MCF 10A (cell line): ENCODE measurements at regions not wholly inside any gene's neighbourhood (a gene's known extent, or its start where the extent isn't known, plus 50 kb on each side); places are given as distances from the start of the nearest gene placed in this dataset.

Source experiments
- BruUV-seq: library from RNA; stranded (reverse); fragments of 400-500 nt; replicated peaks from 2 replicates; lab custom pipeline; 2021; lab: Mats Ljungman, UMichigan
- CTCF ChIA-PET: fragments of 300-600 bp; sonication (Branson Sonifier 250); formaldehyde crosslinking; extraction: SDS; loops from one replicate; lab custom pipeline; 2021; ENCODE audit warnings: antibody characterized with exemption, inconsistent platforms; lab: Yijun Ruan, JAX
- POLR2A ChIA-PET: fragments of 300-600, 350-650 bp; sonication (Branson Sonifier 250); formaldehyde crosslinking; extraction: SDS; loops from one replicate; lab custom pipeline; 2020; ENCODE audit warnings: antibody characterized with exemption, inconsistent platforms; lab: Yijun Ruan, JAX
- DNase-seq: peaks from one replicate; pipeline ENCODE4 v3.0.0-alpha.2; 2018; ENCODE audit not compliant: unreplicated experiment
- H3K27ac Mint-ChIP-seq: one replicate; pipeline ENCODE4 v1.8.0; 2022; ENCODE audit warnings: mild to moderate bottlenecking, low read depth, mixed read lengths; ENCODE audit not compliant: unreplicated experiment
- H3K27me3 Mint-ChIP-seq: one replicate; pipeline ENCODE4 v1.8.0; 2022; ENCODE audit warnings: mixed read lengths; ENCODE audit not compliant: insufficient read depth, unreplicated experiment
- H3K36me3 Mint-ChIP-seq: one replicate; pipeline ENCODE4 v1.8.0; 2022; ENCODE audit warnings: mild to moderate bottlenecking, moderate library complexity, mixed read lengths; ENCODE audit not compliant: insufficient read depth, unreplicated experiment
- H3K4me1 Mint-ChIP-seq: one replicate; pipeline ENCODE4 v1.8.0; 2022; ENCODE audit warnings: mixed read lengths; ENCODE audit not compliant: insufficient read depth, unreplicated experiment
- H3K4me3 Mint-ChIP-seq: one replicate; pipeline ENCODE4 v1.8.0; 2022; ENCODE audit warnings: mild to moderate bottlenecking, moderate library complexity, mixed read lengths; ENCODE audit not compliant: unreplicated experiment
- H3K9me3 Mint-ChIP-seq: one replicate; pipeline ENCODE4 v1.8.0; 2022; ENCODE audit warnings: mixed read lengths; ENCODE audit not compliant: unreplicated experiment
- intact Hi-C: fragments of 100-400 bp; cut with micrococcal nuclease; formaldehyde crosslinking; loops from 2 replicates; pipeline ENCODE4 v1.14.1; 2022
- TF ChIP-seq, protein P1 (sequence below): fragments of 200-600 bp; IDR thresholded peaks from one replicate; pipeline ENCODE4 v1.8.0; 2022; ENCODE audit warnings: antibody characterized with exemption, mild to moderate bottlenecking; ENCODE audit not compliant: unreplicated experiment

DNA sequence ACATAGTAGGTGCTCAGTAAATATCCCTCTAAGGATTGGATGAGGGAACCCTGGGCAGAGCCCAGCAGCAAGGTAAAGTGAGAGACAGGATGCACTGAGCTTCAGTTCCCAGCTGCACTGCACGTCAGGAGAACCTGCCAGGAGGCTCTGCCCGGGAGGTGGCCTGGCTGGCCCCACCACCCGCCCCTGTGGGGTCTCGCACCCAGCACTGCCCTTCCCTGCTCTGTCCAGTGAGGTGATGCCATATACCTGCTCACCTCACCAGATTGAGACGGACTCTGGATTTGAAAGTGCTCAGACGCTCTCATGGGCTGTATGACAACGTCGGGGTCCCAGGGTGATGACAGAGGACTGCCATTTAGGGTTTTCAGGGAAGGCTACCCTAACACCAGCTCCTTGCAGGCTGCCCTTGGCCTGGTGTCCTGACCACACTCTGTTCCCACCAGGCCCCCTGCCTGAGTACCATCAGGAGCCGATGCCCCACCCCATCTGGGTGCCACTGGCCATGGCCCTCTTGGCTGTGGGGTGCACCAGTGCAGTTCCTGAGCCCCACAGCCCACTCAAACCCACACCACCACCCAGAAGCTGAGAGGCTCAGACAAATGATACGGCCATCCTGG lies 61.7 kb upstream of the FGF3 start:
- no peak for DNase-seq
- ChIA-PET POLR2A (no interaction called here), CTCF (interaction anchor here (0.5 to 0.6 kb wide), 2 partner anchors 40 to 1676 kb away, joined by 4 read pairs; no protein-coding TSS in a partner anchor)
- Mint-ChIP-seq H3K36me3 (peaks cover 6% of the 10 kb centered on the region), H3K4me1 (no peaks in the 10 kb centered on the region), H3K4me3 (no peak overlapping the region), H3K27ac (no peak overlapping the region), H3K9me3 (no peaks in the 10 kb centered on the region), H3K27me3 (peaks cover 11% of the 10 kb centered on the region)
- TF ChIP-seq, protein P1, sequence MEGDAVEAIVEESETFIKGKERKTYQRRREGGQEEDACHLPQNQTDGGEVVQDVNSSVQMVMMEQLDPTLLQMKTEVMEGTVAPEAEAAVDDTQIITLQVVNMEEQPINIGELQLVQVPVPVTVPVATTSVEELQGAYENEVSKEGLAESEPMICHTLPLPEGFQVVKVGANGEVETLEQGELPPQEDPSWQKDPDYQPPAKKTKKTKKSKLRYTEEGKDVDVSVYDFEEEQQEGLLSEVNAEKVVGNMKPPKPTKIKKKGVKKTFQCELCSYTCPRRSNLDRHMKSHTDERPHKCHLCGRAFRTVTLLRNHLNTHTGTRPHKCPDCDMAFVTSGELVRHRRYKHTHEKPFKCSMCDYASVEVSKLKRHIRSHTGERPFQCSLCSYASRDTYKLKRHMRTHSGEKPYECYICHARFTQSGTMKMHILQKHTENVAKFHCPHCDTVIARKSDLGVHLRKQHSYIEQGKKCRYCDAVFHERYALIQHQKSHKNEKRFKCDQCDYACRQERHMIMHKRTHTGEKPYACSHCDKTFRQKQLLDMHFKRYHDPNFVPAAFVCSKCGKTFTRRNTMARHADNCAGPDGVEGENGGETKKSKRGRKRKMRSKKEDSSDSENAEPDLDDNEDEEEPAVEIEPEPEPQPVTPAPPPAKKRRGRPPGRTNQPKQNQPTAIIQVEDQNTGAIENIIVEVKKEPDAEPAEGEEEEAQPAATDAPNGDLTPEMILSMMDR, result no peak
- intact Hi-C loops, result no loop called here
- no TSS peak for BruUV-seq

DNA sequence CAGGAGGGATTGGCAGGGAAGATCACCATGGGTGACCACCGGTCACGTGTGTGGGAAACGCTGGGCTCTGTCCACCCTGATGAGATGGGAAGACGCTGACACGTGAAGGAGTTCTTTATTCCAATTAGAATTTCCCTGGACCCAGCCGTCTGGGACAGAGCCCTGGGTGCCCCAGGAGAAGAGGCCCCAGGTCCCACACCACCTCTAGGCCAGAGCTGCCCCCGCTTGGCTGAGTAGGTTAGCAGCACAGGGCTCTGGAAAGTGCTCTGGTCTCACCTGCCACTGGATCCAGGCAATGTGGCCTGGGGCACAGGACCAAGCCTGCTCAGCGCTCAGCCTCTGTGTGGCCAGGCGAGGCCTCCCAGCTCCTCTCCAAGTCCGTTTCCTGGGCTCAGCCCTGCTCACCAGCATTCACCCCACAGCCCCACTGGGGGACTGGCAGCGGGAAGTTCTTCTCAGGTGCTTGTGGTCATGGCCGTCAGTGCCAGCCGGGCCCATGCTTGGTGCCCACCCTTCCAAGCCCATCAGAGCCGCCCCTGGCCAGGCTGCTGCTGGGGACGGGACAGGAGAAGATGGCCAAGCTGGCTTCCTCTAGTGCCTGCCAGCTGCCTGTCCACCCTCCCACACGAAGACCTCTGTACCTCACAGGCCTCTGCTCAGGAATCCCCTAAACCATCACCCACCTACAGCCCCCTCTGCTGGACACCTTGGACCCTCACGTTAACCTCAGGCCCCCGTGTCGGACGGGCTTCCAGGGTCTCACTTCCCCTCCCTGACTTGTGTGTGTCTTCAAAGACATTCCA lies 62.5 kb upstream of the FGF3 start:
- DNase-seq, result no peak
- POLR2A ChIA-PET, result no interaction called here
- CTCF ChIA-PET, result interaction anchor here (0.6 to 1.2 kb wide), 3 partner anchors 28 to 279 kb away, joined by 3 to 4 read pairs (median 3); no protein-coding TSS in a partner anchor
- intact Hi-C loops, result no loop called here
- H3K36me3 Mint-ChIP-seq, result peaks cover 6% of the 10 kb centered on the region
- H3K9me3 Mint-ChIP-seq, result no peaks in the 10 kb centered on the region
- no TSS peak for BruUV-seq
- H3K4me1 Mint-ChIP-seq, result no peaks in the 10 kb centered on the region
- H3K27me3 Mint-ChIP-seq, result peaks cover 4% of the 10 kb centered on the region
- H3K4me3 Mint-ChIP-seq, result no peak overlapping the region
- H3K27ac Mint-ChIP-seq, result no peak overlapping the region
- TF ChIP-seq, protein P1, result no peak

DNA sequence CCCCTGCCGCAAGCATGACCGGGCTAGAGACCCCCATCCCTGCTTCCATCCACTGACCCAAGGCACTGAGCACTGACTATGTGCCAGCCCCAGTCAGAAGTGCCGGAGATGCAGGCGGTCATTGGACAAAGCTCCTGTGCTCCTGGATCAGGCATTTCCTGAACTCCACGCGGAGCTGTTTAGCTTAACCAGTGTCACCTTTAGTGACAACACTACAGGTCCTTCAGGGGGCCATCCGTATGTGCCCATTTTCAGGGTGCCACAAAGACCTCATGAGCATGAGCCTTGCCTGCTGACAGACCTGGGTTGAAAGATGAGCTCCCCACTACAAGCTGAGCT lies 63.0 kb upstream of the FGF3 start:
- no peaks in the 10 kb centered on the region for H3K9me3 Mint-ChIP-seq
- H3K4me3 Mint-ChIP-seq, result no peak overlapping the region
- peaks cover 2% of the 10 kb centered on the region for H3K36me3 Mint-ChIP-seq
- intact Hi-C loops, result no loop called here
- no peaks in the 10 kb centered on the region for H3K27me3 Mint-ChIP-seq
- no peaks in the 10 kb centered on the region for H3K4me1 Mint-ChIP-seq
- ChIA-PET CTCF (interaction anchor here (0.6 to 1.8 kb wide), 6 partner anchors 25 to 279 kb away, joined by 3 to 7 read pairs (median 3); no protein-coding TSS in a partner anchor), POLR2A (no interaction called here)
- H3K27ac Mint-ChIP-seq, result no peak overlapping the region
- BruUV-seq, result no TSS peak
- DNase-seq, result no peak
- TF ChIP-seq, protein P1, result no peak
